GM19324 (cell line): ENCODE measurements at regions not wholly inside any gene's neighbourhood (a gene's known extent, or its start where the extent isn't known, plus 50 kb on each side); places are given as distances from the start of the nearest gene placed in this dataset.

Experiments
- ATAC-seq: cut with Tn5 transposase; IDR thresholded peaks from one replicate; pipeline ENCODE4 v1.9.1; 2021; ENCODE audit warnings: mild to moderate bottlenecking, moderate library complexity; ENCODE audit not compliant: unreplicated experiment, low FRiP score

DNA sequence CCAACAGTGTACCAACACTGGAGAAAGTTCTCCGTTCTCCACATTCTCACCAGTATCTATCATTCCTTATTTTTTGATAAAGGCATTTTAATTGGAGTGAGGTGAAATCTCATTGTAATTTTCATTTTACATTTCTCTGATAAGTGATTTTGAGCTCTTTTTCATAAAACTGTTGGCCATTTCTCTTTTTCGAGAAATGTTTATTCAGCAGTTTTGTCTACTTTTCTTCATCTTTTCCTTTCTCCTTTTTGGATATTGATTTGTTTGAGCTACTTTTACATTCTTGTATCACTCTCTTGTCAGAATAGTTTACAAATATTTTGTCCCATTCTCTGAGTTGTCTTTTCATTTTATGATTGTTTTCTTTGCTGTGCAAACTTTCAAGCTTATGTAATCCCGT is 555.2 kb downstream of the COL12A1 start:
- ATAC-seq, result no peak

DNA sequence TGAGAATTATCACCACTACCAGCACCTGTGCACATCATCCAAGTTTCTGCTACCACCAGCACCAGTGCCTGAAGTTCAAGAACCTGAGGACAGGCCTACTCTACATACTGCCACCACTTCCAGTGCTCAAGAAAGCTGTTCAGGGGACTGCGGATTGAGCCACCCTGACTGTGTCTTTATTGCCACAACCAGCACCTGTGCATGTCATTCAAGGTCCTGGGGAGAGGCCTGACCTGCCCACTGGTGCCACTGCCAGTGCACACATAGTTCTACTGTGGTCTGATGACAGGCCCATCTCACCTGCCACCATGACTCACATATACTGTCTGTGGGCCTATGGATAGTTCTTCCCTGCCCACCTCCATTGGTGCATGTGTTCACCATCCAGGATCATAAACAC is 559.4 kb downstream of the COL12A1 start:
- no peak for ATAC-seq

GRCh38 chr6:74645108-74645849 is 560.6 kb downstream of the COL12A1 start:
- ATAC-seq, result no peak

GRCh38 chr6:74642101-74642500 is 563.8 kb downstream of the COL12A1 start:
- ATAC-seq, result no peak

DNA sequence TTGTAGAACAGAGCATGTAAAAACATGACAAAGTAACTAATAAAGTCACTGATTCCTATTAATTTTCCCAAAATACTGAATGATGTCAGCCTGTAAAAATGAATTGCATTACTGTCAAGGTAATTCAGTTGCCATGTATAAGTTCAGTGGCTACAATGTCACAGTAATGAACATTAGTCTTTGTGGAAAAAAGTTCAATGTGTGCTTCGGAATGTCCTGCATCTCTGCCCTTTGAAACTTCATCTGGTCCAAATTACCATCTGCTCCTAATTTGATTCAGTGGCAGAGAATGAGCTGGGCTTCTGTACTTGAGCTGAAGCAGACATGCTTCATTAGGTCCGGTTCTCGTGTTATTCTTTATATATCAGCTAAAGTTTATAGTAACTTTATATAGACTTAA is 567.4 kb downstream of the COL12A1 start:
- ATAC-seq, result no peak

DNA sequence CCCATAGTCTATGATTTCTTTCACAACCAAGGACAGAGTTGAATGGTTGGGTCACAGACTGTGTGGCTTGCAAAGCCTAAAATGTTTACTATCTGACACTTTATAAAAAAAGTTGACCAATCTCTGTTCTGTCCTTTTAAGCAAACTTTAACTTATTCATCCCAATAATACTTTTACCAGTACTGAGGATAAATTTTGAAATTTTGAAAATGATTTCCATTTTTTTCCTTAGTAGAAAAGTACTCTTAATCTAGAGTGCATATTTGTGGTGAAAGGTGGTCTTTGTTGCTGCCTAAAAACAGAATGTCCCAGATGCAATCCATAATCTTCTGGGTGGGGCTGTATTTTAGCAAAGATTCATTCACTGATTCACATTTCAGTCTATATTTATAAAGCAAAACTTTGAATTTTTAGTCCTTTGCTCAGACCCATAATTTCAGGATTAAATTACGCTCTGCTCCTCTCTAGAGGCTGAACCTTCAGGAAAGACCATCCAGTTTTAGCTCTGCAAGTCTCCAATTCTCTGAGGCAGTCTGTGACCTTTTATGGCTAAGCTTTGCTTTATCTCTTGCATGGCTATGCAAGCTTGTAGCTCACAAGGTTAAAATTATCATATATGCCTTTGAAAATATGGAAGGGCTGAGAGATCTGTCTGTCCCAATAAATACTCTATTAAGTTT is 573.5 kb downstream of the COL12A1 start:
- no peak for ATAC-seq

- ATAC-seq, result no peak
Observed at GRCh38 chr6:74631564-74631963, 574.3 kb downstream of the COL12A1 start.

DNA sequence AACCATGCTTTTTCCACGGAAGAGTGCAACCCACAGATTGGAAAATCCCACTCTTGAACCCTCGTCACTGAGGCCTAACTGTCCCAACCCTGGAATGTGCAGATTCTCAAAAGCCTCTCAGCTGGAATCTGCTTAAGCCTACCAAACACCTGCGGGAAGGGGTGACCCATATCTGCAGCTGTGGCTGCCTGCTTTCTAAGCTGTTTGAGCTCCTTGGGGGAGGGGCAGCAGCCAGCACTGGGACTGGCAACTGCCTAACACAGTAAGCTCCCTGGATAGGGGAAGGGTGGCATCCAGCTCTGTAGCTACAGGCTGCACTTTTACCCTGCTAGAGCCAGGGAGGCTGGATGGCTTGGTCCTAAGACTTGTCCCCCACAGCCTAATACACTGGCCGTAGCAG is 579.6 kb downstream of the COL12A1 start:
- no peak for ATAC-seq

DNA sequence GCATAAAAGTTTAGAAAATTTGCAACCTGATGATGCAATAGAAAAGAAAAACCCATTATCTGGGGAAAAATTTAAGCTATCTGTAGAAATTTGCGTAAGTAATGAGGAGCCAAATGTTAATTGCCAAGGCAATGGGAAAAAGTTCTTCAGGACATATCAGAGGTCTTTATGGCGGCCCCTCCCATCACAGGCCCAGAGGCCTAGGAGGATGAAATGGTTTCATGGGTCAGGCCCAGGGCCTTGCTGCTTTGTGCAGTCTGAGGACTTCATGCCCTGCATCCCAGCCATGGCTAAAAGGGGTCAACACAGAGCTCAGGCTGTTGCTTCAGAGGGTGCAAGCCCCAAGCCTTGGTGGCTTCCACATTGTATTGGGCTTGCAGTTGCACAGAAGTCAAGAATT is 582.8 kb downstream of the COL12A1 start:
- ATAC-seq, result no peak

- ATAC-seq, result no peak
Observed at GRCh38 chr6:74611220-74611619, 594.6 kb downstream of the COL12A1 start.

- ATAC-seq, result no peak
Observed at GRCh38 chr6:74610352-74610751, 595.5 kb downstream of the COL12A1 start.

GRCh38 chr6:74609871-74610270 is 596.0 kb downstream of the COL12A1 start:
- ATAC-seq, result no peak

DNA sequence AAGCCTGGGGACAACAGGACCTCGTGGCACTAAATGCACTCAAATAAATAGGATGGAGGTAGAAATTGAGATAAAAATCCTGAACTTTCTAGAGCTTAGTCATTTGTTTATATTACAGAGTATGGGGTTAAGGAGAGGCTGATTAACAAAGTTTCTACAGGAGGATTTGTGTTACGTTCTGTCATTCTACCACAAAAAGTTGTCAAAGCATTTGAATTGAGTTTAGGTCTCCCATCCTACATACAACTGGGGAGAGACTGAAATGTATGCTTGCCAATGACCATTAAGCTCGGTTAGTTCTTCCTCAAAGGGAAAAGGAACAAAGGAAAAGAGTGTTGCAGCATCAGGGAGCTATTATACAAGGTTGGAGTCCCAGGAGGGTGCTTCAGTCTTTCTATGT is 597.9 kb downstream of the COL12A1 start:
- ATAC-seq, result no peak

- no peak for ATAC-seq
Observed at GRCh38 chr6:74607468-74607867, 598.4 kb downstream of the COL12A1 start.

- no peak for ATAC-seq
Observed at GRCh38 chr6:74606582-74607071, 599.2 kb downstream of the COL12A1 start.

GRCh38 chr6:74605922-74606581 is 599.8 kb downstream of the COL12A1 start:
- no peak for ATAC-seq

DNA sequence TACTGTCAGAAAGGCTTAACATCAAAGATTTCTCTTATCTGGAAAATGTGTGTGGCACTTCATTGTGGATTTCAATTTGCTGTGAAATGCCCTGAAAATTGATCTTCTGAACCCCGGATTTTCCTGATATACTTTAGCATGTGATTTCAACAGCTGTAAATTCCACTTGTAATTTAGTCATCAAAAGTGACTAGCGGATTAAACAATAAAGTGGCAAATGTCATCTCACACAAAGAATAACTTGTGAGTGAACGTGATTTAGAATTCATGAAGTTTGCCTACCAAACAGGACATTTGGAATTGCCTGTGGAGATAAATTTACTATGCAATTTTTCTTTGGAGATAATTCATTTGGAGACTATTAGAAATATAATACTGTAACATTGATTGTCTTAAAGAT is 601.6 kb downstream of the COL12A1 start:
- ATAC-seq, result no peak

DNA sequence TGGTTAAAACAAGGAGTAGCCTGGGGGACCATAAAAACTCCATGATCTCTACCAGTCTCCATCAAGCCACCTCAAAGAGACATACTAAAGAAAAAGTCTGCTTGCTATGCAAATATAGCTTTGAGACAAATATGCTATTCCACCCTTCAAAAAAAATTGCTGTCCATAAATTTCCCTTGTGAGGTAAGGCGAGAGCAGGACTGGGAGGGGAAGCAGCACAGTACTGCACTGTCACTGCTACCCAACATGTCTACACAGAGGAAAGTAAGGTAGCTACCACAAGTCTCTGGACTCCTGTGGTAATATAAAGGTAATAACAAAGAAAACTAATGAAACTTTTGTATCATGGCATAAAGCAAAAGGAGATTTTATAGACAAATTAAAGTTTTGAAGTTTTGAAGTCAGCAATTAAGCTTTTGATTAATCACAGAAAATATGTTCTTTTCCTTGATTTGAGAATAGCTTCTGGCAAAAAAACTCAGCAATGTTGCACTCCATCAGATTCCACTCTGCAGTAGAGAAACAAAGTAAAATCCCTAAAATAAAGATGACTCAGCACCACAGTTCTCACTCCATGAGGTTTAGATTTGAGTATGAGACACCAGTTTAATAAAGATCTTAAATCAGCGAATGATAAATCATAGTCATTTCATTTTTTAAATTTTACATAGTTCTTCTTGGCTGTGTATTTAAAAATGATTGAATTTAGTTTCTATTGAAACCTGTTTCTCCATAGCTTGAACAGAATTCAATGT is 602.4 kb downstream of the COL12A1 start:
- no peak for ATAC-seq

DNA sequence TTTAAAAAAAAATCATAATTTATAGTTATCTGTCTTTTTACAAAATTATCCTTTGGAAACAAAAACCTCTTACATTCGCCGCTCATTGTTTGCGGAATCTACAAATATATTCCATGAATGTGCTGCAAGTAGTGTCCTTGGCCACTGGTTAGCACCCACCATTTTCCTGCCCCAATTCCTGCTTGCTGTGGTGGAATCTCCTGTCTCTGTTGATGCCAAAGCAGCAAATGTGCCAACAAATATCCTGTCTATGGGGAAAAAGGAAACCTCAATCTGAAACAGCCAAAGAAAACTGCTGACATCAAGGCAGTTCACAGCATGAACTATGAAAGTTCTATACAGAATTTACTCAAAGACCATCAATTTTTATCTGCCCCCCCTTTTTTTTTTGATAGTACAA is 603.6 kb downstream of the COL12A1 start:
- no peak for ATAC-seq

- peak; percentile 95 for ATAC-seq
Observed at GRCh38 chr6:74598462-74599393, 607.1 kb downstream of the COL12A1 start.
